HCT116 (cell line): ENCODE measurements at regions not wholly inside any gene's neighbourhood (a gene's known extent, or its start where the extent isn't known, plus 50 kb on each side); places are given as distances from the start of the nearest gene placed in this dataset.

Source experiments
- ATAC-seq: fragments of 200-7000 bp; cut with Tn5 transposase; 2 replicates; pipeline ENCODE4 v1.9.1; 2020; ENCODE audit warnings: mild to moderate bottlenecking, moderate library complexity
- BruUV-seq: library from RNA; stranded (reverse); fragments of 400-500 nt; replicated peaks from 2 replicates; lab custom pipeline; 2021; lab: Mats Ljungman, UMichigan
- CTCF ChIA-PET: fragments of 300-600 bp; sonication (Branson Sonifier 250); formaldehyde crosslinking; loops from one replicate; lab custom pipeline; 2021; ENCODE audit warnings: antibody characterized with exemption; lab: Charles Lee
- POLR2A ChIA-PET: fragments of 300-600, 350-600 bp; sonication (Branson Sonifier 250); formaldehyde crosslinking; loops from one replicate; lab custom pipeline; 2021; ENCODE audit warnings: antibody characterized with exemption; lab: Charles Lee
- RAD21 ChIA-PET, 2 experiments: fragments of 300-600 bp; sonication (Branson Sonifier 250); formaldehyde crosslinking; loops; one replicate each; lab custom pipeline; 2023; ENCODE audit warnings: low total read pairs in 2 of 2; ENCODE audit not compliant: uncharacterized antibody in 2 of 2, unreplicated experiment in 2 of 2, low non-redundant PET in 1 of 2; lab: Charles Lee
- DNase-seq: peaks from one replicate; pipeline ENCODE4 v3.0.0-alpha.2; 2010; ENCODE audit warnings: low read depth, low spot score
- H2AFZ ChIP-seq: fragments of 200-600 bp; shearing (Covaris generic), sonication (generic); 2 replicates; pipeline ENCODE4 v1.6.1; 2017; ENCODE audit warnings: low read depth, mixed run types, mixed read lengths, antibody characterized with exemption, low read length; ENCODE audit not compliant: poor library complexity, severe bottlenecking
- H3K27ac ChIP-seq: 2 replicates; pipeline ENCODE4 v1.5.1; 2012; ENCODE audit warnings: low read depth, low read length
- H3K27me3 ChIP-seq: fragments of 200-600 bp; sonication (generic); 2 replicates; pipeline ENCODE4 v1.6.1; 2016; ENCODE audit warnings: mixed run types, low read length, mixed read lengths; ENCODE audit not compliant: insufficient read depth
- H3K36me3 ChIP-seq, 2 experiments: fragments of 200-500 bp in 1 of 2; fragments of 200-600 bp in 1 of 2; sonication (Bioruptor generic) in 1 of 2; sonication (generic) in 1 of 2; 2 replicates each; pipeline versions ENCODE4 v1.5.1 to v1.6.1; 2014 to 2016; ENCODE audit warnings: low read length in 2 of 2, inconsistent platforms in 1 of 2, mixed read lengths in 1 of 2, mixed run types in 1 of 2; ENCODE audit not compliant: insufficient read depth in 2 of 2, control insufficient read depth in 1 of 2
- H3K4me1 ChIP-seq, 2 experiments: fragments of 200-600 bp in 1 of 2; sonication (generic) in 1 of 2; 2 replicates each; pipeline versions ENCODE4 v1.5.1 to v1.6.1; 2012 to 2017; ENCODE audit warnings: low read length in 2 of 2, inconsistent platforms in 1 of 2, mild to moderate bottlenecking in 1 of 2, mixed read lengths in 1 of 2, mixed run types in 1 of 2, moderate library complexity in 1 of 2; ENCODE audit not compliant: insufficient read depth in 2 of 2, control insufficient read depth in 1 of 2
- H3K4me2 ChIP-seq: fragments of 200-600 bp; sonication (generic); 2 replicates; pipeline ENCODE4 v1.6.1; 2017; ENCODE audit warnings: mixed run types, low read length, mixed read lengths
- H3K4me3 ChIP-seq, 2 experiments: fragments of 200-600 bp in 1 of 2; sonication (generic) in 1 of 2; replicated peaks in 1 of 2; 2 replicates each; pipeline ENCODE4 v1.5.1; 2011 to 2016; ENCODE audit warnings: low read length in 2 of 2, control low read depth in 1 of 2, low read depth in 1 of 2, mild to moderate bottlenecking in 1 of 2, mixed read lengths in 1 of 2, mixed run types in 1 of 2
- H3K79me2 ChIP-seq: fragments of 200-600 bp; sonication (generic); 2 replicates; pipeline ENCODE4 v1.6.1; 2017; ENCODE audit warnings: mild to moderate bottlenecking, mixed run types, low read length, moderate library complexity, mixed read lengths; ENCODE audit not compliant: insufficient read depth
- H3K9ac ChIP-seq: fragments of 200-600 bp; sonication (generic); 2 replicates; pipeline ENCODE4 v1.6.1; 2016; ENCODE audit warnings: low read length, mixed read lengths
- H3K9me2 ChIP-seq: fragments of 200-600 bp; sonication (generic), shearing (Covaris generic); 2 replicates; pipeline ENCODE4 v1.6.1; 2017; ENCODE audit warnings: mixed run types, mild to moderate bottlenecking, moderate library complexity; ENCODE audit not compliant: insufficient read depth
- H3K9me3 ChIP-seq, 2 experiments: fragments of 200-500 bp in 1 of 2; fragments of 200-600 bp in 1 of 2; sonication (Bioruptor generic) in 1 of 2; sonication (generic) in 1 of 2; 2 replicates each; pipeline ENCODE4 v1.6.1; 2014 to 2017; ENCODE audit warnings: low read length in 2 of 2, mixed read lengths in 2 of 2, inconsistent platforms in 1 of 2, low read depth in 1 of 2, mild to moderate bottlenecking in 1 of 2, mixed run types in 1 of 2, moderate library complexity in 1 of 2; ENCODE audit not compliant: control insufficient read depth in 1 of 2, insufficient read depth in 1 of 2
- H4K20me1 ChIP-seq: fragments of 200-600 bp; sonication (generic), shearing (Covaris generic); 2 replicates; pipeline ENCODE4 v1.6.1; 2017; ENCODE audit warnings: mixed run types, mild to moderate bottlenecking, moderate library complexity; ENCODE audit not compliant: insufficient read depth
- CBX3 ChIP-seq: IDR thresholded peaks from 2 replicates; pipeline ENCODE4 v1.6.1; 2012; ENCODE audit warnings: low read depth
- CEBPB ChIP-seq: IDR thresholded peaks from 2 replicates; pipeline ENCODE4 v1.6.1; 2012; ENCODE audit warnings: low read depth
- CTCF ChIP-seq, 3 experiments: fragments of 200-600 bp in 1 of 3; sonication (generic) in 1 of 3; IDR thresholded peaks in 2 of 3; conservative IDR thresholded peaks in 1 of 3; 2 replicates each; pipeline ENCODE4 v1.5.1; 2012 to 2017; ENCODE audit warnings: low read depth in 2 of 3, low read length in 2 of 3, antibody characterized with exemption in 1 of 3, borderline replicate concordance in 1 of 3, control low read depth in 1 of 3, mild to moderate bottlenecking in 1 of 3, mixed read lengths in 1 of 3, mixed run types in 1 of 3, moderate library complexity in 1 of 3; ENCODE audit not compliant: insufficient read depth in 1 of 3
- EGR1 ChIP-seq: IDR thresholded peaks from 2 replicates; pipeline ENCODE4 v1.6.1; 2012; ENCODE audit warnings: low read depth
- ELF1 ChIP-seq: IDR thresholded peaks from 2 replicates; pipeline ENCODE4 v1.6.1; 2012; ENCODE audit warnings: low read depth, borderline replicate concordance
- EZH2 ChIP-seq: fragments of 200-600 bp; sonication (generic); IDR thresholded peaks from 2 replicates; pipeline ENCODE4 v1.6.1; 2017; ENCODE audit warnings: antibody characterized with exemption, mixed run types
- EZH2phosphoT487 ChIP-seq: fragments of 200-600 bp; IDR thresholded peaks from 2 replicates; pipeline ENCODE4 v1.6.1; 2018; ENCODE audit warnings: antibody characterized with exemption, borderline replicate concordance
- FOSL1 ChIP-seq: IDR thresholded peaks from 2 replicates; pipeline ENCODE4 v1.6.1; 2012; ENCODE audit warnings: low read depth
- JUND ChIP-seq: IDR thresholded peaks from 2 replicates; pipeline ENCODE4 v1.6.1; 2012
- MAX ChIP-seq: IDR thresholded peaks from 2 replicates; pipeline ENCODE4 v1.6.1; 2012
- POLR2A ChIP-seq: IDR thresholded peaks from 2 replicates; pipeline ENCODE4 v1.7.0; 2011; ENCODE audit warnings: borderline replicate concordance; ENCODE audit not compliant: insufficient read depth, insufficient read length; ENCODE audit errors: extremely low read depth
- RAD21 ChIP-seq: IDR thresholded peaks from 2 replicates; pipeline ENCODE4 v1.6.1; 2012; ENCODE audit warnings: low read depth, mild to moderate bottlenecking
- REST ChIP-seq: IDR thresholded peaks from 2 replicates; pipeline ENCODE4 v1.6.1; 2012; ENCODE audit warnings: low read depth
- SIN3A ChIP-seq: IDR thresholded peaks from 2 replicates; pipeline ENCODE4 v1.6.1; 2012; ENCODE audit warnings: low read depth
- TCF7L2 ChIP-seq: IDR thresholded peaks from 2 replicates; pipeline ENCODE4 v1.7.0; 2011; ENCODE audit warnings: borderline replicate concordance, inconsistent platforms; ENCODE audit not compliant: insufficient read depth, insufficient read length; ENCODE audit errors: extremely low read depth
- YY1 ChIP-seq: IDR thresholded peaks from 2 replicates; pipeline ENCODE4 v1.6.1; 2011; ENCODE audit warnings: low read length, low read depth, moderate library complexity, mild to moderate bottlenecking; ENCODE audit not compliant: insufficient replicate concordance; ENCODE audit errors: extremely low read depth
- ZFX ChIP-seq: fragments of 450-650 bp; IDR thresholded peaks from 2 replicates; pipeline ENCODE4 v1.6.1; 2017
- intact Hi-C: fragments of 100-400 bp; cut with micrococcal nuclease; formaldehyde crosslinking; loops from 2 replicates; pipeline ENCODE4 v1.10.0; 2022

GRCh38 chr7:68518060-68518459 lies 1080.2 kb upstream of the AUTS2 start (continued):
- no peak for TF ChIP-seq TCF7L2
- TF ChIP-seq JUND, result no peak

- ATAC-seq (no peak), DNase-seq (no peak)
- Histone ChIP-seq H3K4me1 (no peaks in the 10 kb centered on the region), H3K79me2 (no peaks in the 10 kb centered on the region), H3K27ac (no peak overlapping the region), H3K9ac (no peak overlapping the region), H3K4me3 (no peak overlapping the region), H3K36me3 (no peaks in the 10 kb centered on the region), H2AFZ (no peak overlapping the region), H3K4me2 (no peak overlapping the region), H3K9me3 (peaks cover 0 to 14% of the 10 kb centered on the region in 2 experiments; a peak in 2 of 4 replicates), H4K20me1 (no peaks in the 10 kb centered on the region), H3K27me3 (no peaks in the 10 kb centered on the region), H3K9me2 (no peaks in the 10 kb centered on the region)
- intact Hi-C loops, result no loop called here
- no peak for TF ChIP-seq EGR1
- TF ChIP-seq ELF1, result no peak
- no peak for TF ChIP-seq REST
- TF ChIP-seq CEBPB, result no peak
- TF ChIP-seq MAX, result no peak
- no peak for TF ChIP-seq JUND
- no peak for TF ChIP-seq FOSL1
- TF ChIP-seq CTCF (IDR thresholded peaks at IDR 0.05 in 2 of 3, conservative IDR thresholded peaks at IDR 0.05 in 1 of 3; ENCODE audit: borderline replicate concordance in 1 of 3, insufficient read depth in 1 of 3, low read depth in 2 of 3, low read length in 2 of 3), result no peak
- no peak for TF ChIP-seq YY1
- TF ChIP-seq SIN3A, result no peak
- no peak for TF ChIP-seq CBX3
- no peak for TF ChIP-seq ZFX
- TF ChIP-seq POLR2A, result no peak
- no peak for TF ChIP-seq EZH2
- TF ChIP-seq EZH2phosphoT487, result no peak
- no peak for TF ChIP-seq RAD21
- ChIA-PET POLR2A (no interaction called here), CTCF (no interaction called here), RAD21 (no interaction called here)
- BruUV-seq, result no TSS peak
Measured at GRCh38 chr7:68524126-68524525, 1074.1 kb upstream of the AUTS2 start.
